Stimulated activated CD4-positive, alpha-beta T cell treated with anti-CD3 and anti-CD28 coated beads, Interleukin-12 subunit alpha, Interleukin-12 subunit beta, amount 100 ng/mL, for 48 hours (primary cell): ENCODE measurements at regions not wholly inside any gene's neighbourhood (a gene's known extent, or its start where the extent isn't known, plus 50 kb on each side); places are given as distances from the start of the nearest gene placed in this dataset.

Experiments
- DNase-seq, 3 donors: peaks; one replicate each; pipeline ENCODE4 v3.0.0-alpha.2; 2020; ENCODE audit warnings: low read depth in 2 of 3, low spot score in 1 of 3

DNA sequence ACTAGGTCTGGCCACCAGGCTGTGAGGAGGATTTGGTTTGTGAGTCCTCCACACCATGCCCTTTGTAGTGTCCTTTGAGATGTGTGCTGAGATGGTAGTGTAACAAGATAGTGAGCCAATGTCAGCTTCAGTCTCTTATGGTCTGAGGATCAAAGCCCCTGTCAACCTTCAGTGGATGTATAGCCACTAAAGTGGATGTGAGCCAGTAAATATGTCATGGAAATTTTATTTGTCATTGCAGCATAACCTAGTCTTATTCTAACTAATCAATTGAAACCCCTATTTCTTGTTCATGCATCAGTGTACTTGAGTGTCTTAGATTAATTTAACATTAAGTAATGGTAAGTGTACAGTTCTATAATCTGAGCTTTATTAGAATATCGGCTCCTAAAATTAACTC is 51.0 kb upstream of the WAC start:
- no peak for DNase-seq
